GM23338 (cell line): ENCODE measurements at regions not wholly inside any gene's neighbourhood (a gene's known extent, or its start where the extent isn't known, plus 50 kb on each side); places are given as distances from the start of the nearest gene placed in this dataset.

Source experiments
- ATAC-seq: fragments of 200-7000 bp; cut with Tn5 transposase; 3 replicates; pipeline ENCODE4 v1.9.1; 2020
- DNase-seq: peaks from one replicate; pipeline ENCODE4 v3.0.0-alpha.2; 2015; ENCODE audit warnings: low spot score
- H2AFZ ChIP-seq: fragments of 200-600 bp; sonication (generic); 2 replicates; pipeline ENCODE4 v1.8.0; 2016; ENCODE audit warnings: antibody characterized with exemption, mild to moderate bottlenecking, moderate library complexity
- H3F3A ChIP-seq: fragments of 200-600 bp; sonication (generic); replicated peaks from 2 replicates; pipeline ENCODE4 v1.8.0; 2017; ENCODE audit warnings: antibody characterized with exemption, mixed run types, low read depth
- H3K27ac ChIP-seq: fragments of 200-600 bp; sonication (generic); 2 replicates; pipeline ENCODE4 v1.6.1; 2016; ENCODE audit warnings: low read depth
- H3K27me3 ChIP-seq: fragments of 200-600 bp; sonication (generic); 2 replicates; pipeline ENCODE4 v1.8.0; 2016; ENCODE audit warnings: mild to moderate bottlenecking, mixed run types, moderate library complexity; ENCODE audit not compliant: insufficient read depth
- H3K36me3 ChIP-seq: fragments of 200-600 bp; sonication (generic); 2 replicates; pipeline ENCODE4 v1.8.0; 2016; ENCODE audit warnings: mild to moderate bottlenecking; ENCODE audit not compliant: insufficient read depth
- H3K4me1 ChIP-seq: fragments of 200-600 bp; sonication (generic); 2 replicates; pipeline ENCODE4 v1.8.0; 2016; ENCODE audit warnings: mild to moderate bottlenecking, moderate library complexity; ENCODE audit not compliant: insufficient read depth
- H3K4me2 ChIP-seq: fragments of 200-600 bp; sonication (generic); 2 replicates; pipeline ENCODE4 v1.7.1; 2017; ENCODE audit warnings: mixed run types
- H3K4me3 ChIP-seq: fragments of 200-600 bp; sonication (generic); 2 replicates; pipeline ENCODE4 v1.6.1; 2016; ENCODE audit warnings: mixed run types
- H3K79me2 ChIP-seq: fragments of 200-600 bp; sonication (generic); replicated peaks from 2 replicates; pipeline ENCODE4 v1.8.0; 2017; ENCODE audit warnings: mild to moderate bottlenecking; ENCODE audit not compliant: insufficient read depth
- H3K9me2 ChIP-seq: fragments of 200-600 bp; sonication (generic); 2 replicates; pipeline ENCODE4 v1.8.0; 2017; ENCODE audit not compliant: insufficient read depth
- H4K20me1 ChIP-seq: fragments of 200-600 bp; sonication (generic); replicated peaks from 2 replicates; pipeline ENCODE4 v1.8.0; 2017; ENCODE audit warnings: mild to moderate bottlenecking; ENCODE audit not compliant: insufficient read depth
- H3K27ac Mint-ChIP-seq: 2 replicates; pipeline ENCODE4 v1.8.0; 2020; ENCODE audit warnings: inconsistent platforms, mild to moderate bottlenecking, moderate library complexity, mixed read lengths
- H3K27me3 Mint-ChIP-seq: 3 replicates; pipeline ENCODE4 v1.8.0; 2022; ENCODE audit warnings: low read depth, mild to moderate bottlenecking, moderate library complexity, mixed read lengths, inconsistent platforms; ENCODE audit not compliant: insufficient read depth, poor library complexity
- H3K36me3 Mint-ChIP-seq: 3 replicates; pipeline ENCODE4 v1.8.0; 2021; ENCODE audit warnings: low read depth, mild to moderate bottlenecking, inconsistent platforms, moderate library complexity, mixed read lengths
- H3K4me1 Mint-ChIP-seq: 3 replicates; pipeline ENCODE4 v1.8.0; 2020; ENCODE audit warnings: mild to moderate bottlenecking, inconsistent platforms, mixed read lengths
- H3K4me3 Mint-ChIP-seq: 3 replicates; pipeline ENCODE4 v1.8.0; 2021; ENCODE audit warnings: moderate library complexity, mild to moderate bottlenecking, inconsistent platforms, mixed read lengths
- H3K9me3 Mint-ChIP-seq: 3 replicates; pipeline ENCODE4 v1.8.0; 2020; ENCODE audit warnings: moderate library complexity, mild to moderate bottlenecking, inconsistent platforms, mixed read lengths
- CREB1 ChIP-seq: fragments of 250-450 bp; sonication (Bioruptor Pico); IDR thresholded peaks from 2 replicates; pipeline ENCODE4 v1.5.0; 2020; ENCODE audit warnings: low read depth, mild to moderate bottlenecking, moderate library complexity
- EZH2 ChIP-seq: fragments of 200-600 bp; sonication (generic); IDR thresholded peaks from one replicate; pipeline ENCODE4 v1.8.0; 2017; ENCODE audit warnings: antibody characterized with exemption, mild to moderate bottlenecking, low read depth; ENCODE audit not compliant: unreplicated experiment
- EZH2phosphoT487 ChIP-seq: fragments of 200-600 bp; sonication (generic); IDR thresholded peaks from one replicate; pipeline ENCODE4 v1.8.1; 2018; ENCODE audit warnings: antibody characterized with exemption; ENCODE audit not compliant: unreplicated experiment
- JUNB ChIP-seq: IDR thresholded peaks from one replicate; pipeline ENCODE4 v1.6.1; 2016; ENCODE audit warnings: antibody characterized with exemption; ENCODE audit not compliant: unreplicated experiment
- NANOG ChIP-seq: IDR thresholded peaks from 2 replicates; pipeline ENCODE4 v1.6.1; 2016; ENCODE audit warnings: antibody characterized with exemption, borderline replicate concordance
- POLR2AphosphoS5 ChIP-seq: IDR thresholded peaks from 2 replicates; pipeline ENCODE4 v1.6.1; 2016; ENCODE audit warnings: antibody characterized with exemption, low read depth
- STAT1 ChIP-seq: IDR thresholded peaks from one replicate; pipeline ENCODE4 v1.6.1; 2016; ENCODE audit warnings: antibody characterized with exemption; ENCODE audit not compliant: unreplicated experiment
- ZNF114 ChIP-seq: fragments of 250-450 bp; sonication (Bioruptor Pico); IDR thresholded peaks from 2 replicates; pipeline ENCODE4 v1.5.0; 2020; ENCODE audit warnings: mild to moderate bottlenecking, moderate library complexity
- ZNF331 ChIP-seq: fragments of 250-450 bp; sonication (Bioruptor Pico); IDR thresholded peaks from 2 replicates; pipeline ENCODE4 v1.5.0; 2020; ENCODE audit warnings: low read depth, mild to moderate bottlenecking, moderate library complexity
- TF ChIP-seq, protein P1 (sequence below), 2 experiments: fragments of 200-600 bp in 1 of 2; sonication (generic) in 1 of 2; conservative IDR thresholded peaks; 2 replicates each; pipeline versions ENCODE4 v1.5.1 to v1.6.1; 2016 to 2017; ENCODE audit warnings: antibody characterized with exemption in 2 of 2, low read depth in 2 of 2, mild to moderate bottlenecking in 2 of 2, moderate library complexity in 1 of 2
- TF ChIP-seq, protein P2 (sequence below): IDR thresholded peaks from 2 replicates; pipeline ENCODE4 v1.6.1; 2016; ENCODE audit warnings: antibody characterized with exemption

DNA sequence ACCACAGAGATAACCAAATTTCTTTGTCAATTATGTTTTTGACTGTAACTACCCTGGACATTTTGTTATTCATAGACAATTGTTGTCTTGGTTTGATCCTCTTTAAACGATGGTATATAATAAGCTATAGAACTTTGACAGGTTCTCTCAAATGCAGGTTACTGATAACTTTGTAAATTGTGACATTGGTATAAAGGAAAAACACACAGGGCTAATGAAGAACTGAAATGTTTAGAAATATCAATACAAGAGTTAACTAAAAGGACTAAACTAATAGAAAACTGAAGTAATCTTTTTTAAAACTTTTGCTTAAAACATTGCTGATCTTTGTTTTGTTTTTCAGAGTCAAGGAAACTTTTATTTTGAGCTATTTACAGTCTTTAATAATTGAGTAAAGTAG, 124.8 kb downstream of the TPBG start:
- ATAC-seq (no peak), DNase-seq (no peak)
- Histone ChIP-seq H3F3A (no peaks in the 10 kb centered on the region), H4K20me1 (no peaks in the 10 kb centered on the region), H3K27ac (no peak overlapping the region), H3K4me2 (no peak overlapping the region), H3K4me3 (no peak overlapping the region), H3K4me1 (0 out of 2 replicates have a peak, but pooled peaks cover 4% of the 10 kb centered on the region), H2AFZ (no peak overlapping the region), H3K36me3 (peaks cover 29% of the 10 kb centered on the region), H3K9me2 (no peaks in the 10 kb centered on the region), H3K27me3 (no peaks in the 10 kb centered on the region), H3K79me2 (no peaks in the 10 kb centered on the region)
- Mint-ChIP-seq H3K9me3 (peaks cover 74% of the 10 kb centered on the region), H3K4me3 (no peak overlapping the region), H3K27ac (no peak overlapping the region), H3K36me3 (peaks cover 60% of the 10 kb centered on the region), H3K27me3 (peaks cover 3% of the 10 kb centered on the region), H3K4me1 (peaks cover 15% of the 10 kb centered on the region)
- no peak for TF ChIP-seq POLR2AphosphoS5
- no peak for TF ChIP-seq CREB1 (CRISPR knock-in tag)
- no peak for TF ChIP-seq EZH2
- no peak for TF ChIP-seq STAT1
- no peak for TF ChIP-seq EZH2phosphoT487
- TF ChIP-seq, protein P1, sequence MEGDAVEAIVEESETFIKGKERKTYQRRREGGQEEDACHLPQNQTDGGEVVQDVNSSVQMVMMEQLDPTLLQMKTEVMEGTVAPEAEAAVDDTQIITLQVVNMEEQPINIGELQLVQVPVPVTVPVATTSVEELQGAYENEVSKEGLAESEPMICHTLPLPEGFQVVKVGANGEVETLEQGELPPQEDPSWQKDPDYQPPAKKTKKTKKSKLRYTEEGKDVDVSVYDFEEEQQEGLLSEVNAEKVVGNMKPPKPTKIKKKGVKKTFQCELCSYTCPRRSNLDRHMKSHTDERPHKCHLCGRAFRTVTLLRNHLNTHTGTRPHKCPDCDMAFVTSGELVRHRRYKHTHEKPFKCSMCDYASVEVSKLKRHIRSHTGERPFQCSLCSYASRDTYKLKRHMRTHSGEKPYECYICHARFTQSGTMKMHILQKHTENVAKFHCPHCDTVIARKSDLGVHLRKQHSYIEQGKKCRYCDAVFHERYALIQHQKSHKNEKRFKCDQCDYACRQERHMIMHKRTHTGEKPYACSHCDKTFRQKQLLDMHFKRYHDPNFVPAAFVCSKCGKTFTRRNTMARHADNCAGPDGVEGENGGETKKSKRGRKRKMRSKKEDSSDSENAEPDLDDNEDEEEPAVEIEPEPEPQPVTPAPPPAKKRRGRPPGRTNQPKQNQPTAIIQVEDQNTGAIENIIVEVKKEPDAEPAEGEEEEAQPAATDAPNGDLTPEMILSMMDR (conservative IDR thresholded peaks at IDR 0.05; ENCODE audit: low read depth in 2 of 2) = no peak
- no peak for TF ChIP-seq JUNB
- TF ChIP-seq, protein P2, sequence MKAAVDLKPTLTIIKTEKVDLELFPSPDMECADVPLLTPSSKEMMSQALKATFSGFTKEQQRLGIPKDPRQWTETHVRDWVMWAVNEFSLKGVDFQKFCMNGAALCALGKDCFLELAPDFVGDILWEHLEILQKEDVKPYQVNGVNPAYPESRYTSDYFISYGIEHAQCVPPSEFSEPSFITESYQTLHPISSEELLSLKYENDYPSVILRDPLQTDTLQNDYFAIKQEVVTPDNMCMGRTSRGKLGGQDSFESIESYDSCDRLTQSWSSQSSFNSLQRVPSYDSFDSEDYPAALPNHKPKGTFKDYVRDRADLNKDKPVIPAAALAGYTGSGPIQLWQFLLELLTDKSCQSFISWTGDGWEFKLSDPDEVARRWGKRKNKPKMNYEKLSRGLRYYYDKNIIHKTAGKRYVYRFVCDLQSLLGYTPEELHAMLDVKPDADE = no peak
- no peak for TF ChIP-seq ZNF114 (CRISPR knock-in tag)

DNA sequence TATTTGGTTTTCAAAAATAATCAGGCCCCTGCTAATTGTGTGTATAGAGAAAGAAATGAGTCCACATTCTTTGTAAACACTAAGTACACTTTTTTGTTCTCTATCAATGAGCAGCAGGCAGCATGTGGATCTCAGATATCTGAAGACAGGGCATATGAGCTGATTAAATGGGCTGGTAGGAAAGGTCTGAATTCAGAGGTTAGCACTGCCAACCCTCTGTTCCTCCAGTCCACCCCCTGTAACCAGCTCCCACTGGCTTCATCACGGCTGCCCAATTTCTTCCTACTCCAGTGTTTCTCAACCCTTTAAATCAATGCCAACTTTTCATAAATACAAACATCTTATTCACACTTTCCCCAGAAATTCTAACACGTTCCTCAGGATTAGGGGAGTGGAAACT, 128.5 kb downstream of the TPBG start:
- Histone ChIP-seq H3K27me3 (no peaks in the 10 kb centered on the region), H3F3A (no peaks in the 10 kb centered on the region), H3K4me2 (0 out of 2 replicates have a peak overlapping the region, but pooled peaks have one; percentile 2), H3K9me2 (no peaks in the 10 kb centered on the region), H3K4me3 (no peak overlapping the region), H2AFZ (no peak overlapping the region), H3K4me1 (0 out of 2 replicates have a peak, but pooled peaks cover 4% of the 10 kb centered on the region), H3K36me3 (peaks cover 15% of the 10 kb centered on the region; the same call in 1 of the 2 replicates), H3K79me2 (no peaks in the 10 kb centered on the region), H4K20me1 (no peaks in the 10 kb centered on the region), H3K27ac (no peak overlapping the region)
- H3K36me3 Mint-ChIP-seq = peaks cover 27% of the 10 kb centered on the region; the same call in 2 of the 3 replicates
- DNase-seq (no peak), ATAC-seq (peak; percentile 63)
- peaks cover 3% of the 10 kb centered on the region for H3K27me3 Mint-ChIP-seq
- H3K4me1 Mint-ChIP-seq = peaks cover 9% of the 10 kb centered on the region
- H3K9me3 Mint-ChIP-seq = peaks cover 37% of the 10 kb centered on the region
- no peak overlapping the region for H3K27ac Mint-ChIP-seq
- no peak overlapping the region for H3K4me3 Mint-ChIP-seq
- TF ChIP-seq ZNF331 (CRISPR knock-in tag) = no peak
- TF ChIP-seq, protein P2 = no peak
- no peak for TF ChIP-seq ZNF114 (CRISPR knock-in tag)
- no peak for TF ChIP-seq EZH2phosphoT487
- no peak for TF ChIP-seq STAT1
- TF ChIP-seq, protein P1 (conservative IDR thresholded peaks at IDR 0.05; ENCODE audit: low read depth in 2 of 2) = no peak
- TF ChIP-seq NANOG = no peak
